Vagina (tissue), 2 donors: ENCODE measurements at regions not wholly inside any gene's neighbourhood (a gene's known extent, or its start where the extent isn't known, plus 50 kb on each side); places are given as distances from the start of the nearest gene placed in this dataset.

Source experiments
- POLR2A ChIP-seq, 2 donors: fragments of 450-650 bp; IDR thresholded peaks; one replicate each; pipeline ENCODE4 v1.6.1; 2017; ENCODE audit warnings: antibody characterized with exemption in 2 of 2, mild to moderate bottlenecking in 2 of 2, moderate library complexity in 2 of 2
- POLR2AphosphoS5 ChIP-seq, 2 donors: sonication (generic); formaldehyde crosslinking; IDR thresholded peaks; one replicate each; pipeline ENCODE4 v1.9.0; 2017; ENCODE audit warnings: antibody characterized with exemption in 2 of 2, mild to moderate bottlenecking in 2 of 2, low read depth in 1 of 2; ENCODE audit not compliant: insufficient read depth in 1 of 2
- TF ChIP-seq, protein P1 (sequence below), 3 experiments: fragments of 450-650 bp in 2 of 3; fragments of 200-600 bp in 1 of 3; sonication (generic) in 1 of 3; IDR thresholded peaks; one replicate each; pipeline ENCODE4 v1.5.1; 2017 to 2019; ENCODE audit warnings: antibody characterized with exemption in 3 of 3, mild to moderate bottlenecking in 2 of 3, moderate library complexity in 2 of 3

DNA sequence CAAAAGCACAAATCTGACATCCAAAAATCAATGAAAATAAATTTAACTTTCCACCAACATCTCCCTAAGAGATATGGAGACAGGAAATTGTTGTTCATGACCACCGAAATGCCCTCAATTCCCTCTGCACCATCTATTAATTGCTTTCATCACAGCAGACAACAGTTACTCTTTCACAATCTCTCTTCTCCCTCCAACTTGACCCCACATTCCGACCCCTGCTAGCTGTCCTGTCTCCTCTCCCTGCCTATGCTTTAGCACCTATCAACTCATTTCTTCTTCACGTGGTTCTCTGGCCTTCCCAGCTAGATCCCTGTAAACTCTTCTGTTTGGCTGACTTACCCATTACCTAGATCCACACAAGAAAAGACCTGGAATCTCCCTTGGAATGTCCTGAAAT is 173.9 kb upstream of the ADAMTS9 start:
- TF ChIP-seq POLR2AphosphoS5 (IDR thresholded peaks at IDR 0.05; ENCODE audit: insufficient read depth in 1 of 2, low read depth in 1 of 2) (no peak), POLR2A (IDR thresholded peaks at IDR 0.05) (no peak)
- TF ChIP-seq, protein P1, sequence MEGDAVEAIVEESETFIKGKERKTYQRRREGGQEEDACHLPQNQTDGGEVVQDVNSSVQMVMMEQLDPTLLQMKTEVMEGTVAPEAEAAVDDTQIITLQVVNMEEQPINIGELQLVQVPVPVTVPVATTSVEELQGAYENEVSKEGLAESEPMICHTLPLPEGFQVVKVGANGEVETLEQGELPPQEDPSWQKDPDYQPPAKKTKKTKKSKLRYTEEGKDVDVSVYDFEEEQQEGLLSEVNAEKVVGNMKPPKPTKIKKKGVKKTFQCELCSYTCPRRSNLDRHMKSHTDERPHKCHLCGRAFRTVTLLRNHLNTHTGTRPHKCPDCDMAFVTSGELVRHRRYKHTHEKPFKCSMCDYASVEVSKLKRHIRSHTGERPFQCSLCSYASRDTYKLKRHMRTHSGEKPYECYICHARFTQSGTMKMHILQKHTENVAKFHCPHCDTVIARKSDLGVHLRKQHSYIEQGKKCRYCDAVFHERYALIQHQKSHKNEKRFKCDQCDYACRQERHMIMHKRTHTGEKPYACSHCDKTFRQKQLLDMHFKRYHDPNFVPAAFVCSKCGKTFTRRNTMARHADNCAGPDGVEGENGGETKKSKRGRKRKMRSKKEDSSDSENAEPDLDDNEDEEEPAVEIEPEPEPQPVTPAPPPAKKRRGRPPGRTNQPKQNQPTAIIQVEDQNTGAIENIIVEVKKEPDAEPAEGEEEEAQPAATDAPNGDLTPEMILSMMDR (IDR thresholded peaks at IDR 0.05): no peak
